ENCODE measurements at regions not wholly inside any gene's neighbourhood (a gene's known extent, or its start where the extent isn't known, plus 50 kb on each side); places are given as distances from the start of the nearest gene placed in this dataset.

GRCh38 chr12:67477681-67478265, 170.8 kb upstream of the DYRK2 start (continued):
- TF ChIP-seq ETS1 (conservative IDR thresholded peaks at IDR 0.05; ENCODE audit: control insufficient read depth, low read depth, low read length) (no peak), DEAF1 (CRISPR knock-in tag; IDR thresholded peaks at IDR 0.05) (no peak)

GRCh38 chr12:67482751-67483661, 165.5 kb upstream of the DYRK2 start:
- no peak overlapping the region for H3K4me2 ChIP-seq (ENCODE audit: insufficient read depth, low read length)
- ATAC-seq (no peak), DNase-seq (ENCODE audit: extremely low read depth in 1 of 4, low spot score in 3 of 4) (no peak), FAIRE-seq (no peak)
- no peaks in the 10 kb centered on the region for H3K27me3 ChIP-seq (ENCODE audit: control insufficient read depth in 2 of 2, insufficient read depth in 2 of 2, low read length in 2 of 2)
- BruUV-seq (replicated peaks), result no TSS peak
- ChIA-PET CTCF (ENCODE audit: low intra/inter-chr PET ratio) (no interaction called here), POLR2A (interaction anchor here (1.1 kb wide), 1 partner anchor 10 kb away, joined by 5 read pairs; no protein-coding TSS in a partner anchor)
- H4K20me1 ChIP-seq (replicated peaks; ENCODE audit: control insufficient read depth, insufficient read depth, low read length), result no peaks in the 10 kb centered on the region
- H3K4me1 ChIP-seq (replicated peaks in 1 of 2; ENCODE audit: control insufficient read depth in 2 of 2, insufficient read depth in 2 of 2, low read length in 2 of 2), result no peaks in the 10 kb centered on the region
- no peaks in the 10 kb centered on the region for H3K9me3 ChIP-seq (replicated peaks; ENCODE audit: control insufficient read depth, insufficient read depth, low read depth, low read length)
- H3K36me3 ChIP-seq (ENCODE audit: control insufficient read depth, insufficient read depth, low read length), result no peaks in the 10 kb centered on the region
- no peak overlapping the region for H3K9ac ChIP-seq (ENCODE audit: insufficient read depth in 1 of 2, low read depth in 2 of 2, low read length in 2 of 2)
- H3K79me2 ChIP-seq (ENCODE audit: control insufficient read depth, insufficient read depth, low read length), result no peaks in the 10 kb centered on the region
- no peak overlapping the region for H2AFZ ChIP-seq (ENCODE audit: low read depth, low read length)
- H3K27ac ChIP-seq (ENCODE audit: extremely low read depth, low read depth, low read length), result no peak overlapping the region
- intact Hi-C loops (cut with micrococcal nuclease), result no loop called here
- H3K9me1 ChIP-seq (ENCODE audit: control insufficient read depth, insufficient read depth, low read length), result no peaks in the 10 kb centered on the region
- in situ Hi-C loops (cut with MboI), result no loop called here
- 0% methylated on average over 6 of the region's 6 CpGs for WGBS (ENCODE audit: insufficient coverage, low coverage, missing lambda C conversion rate)
- no peak overlapping the region for H3K4me3 ChIP-seq
- TF ChIP-seq BHLHE40 (IDR thresholded peaks at IDR 0.05; ENCODE audit: low read length) (no peak), ZBTB26 (CRISPR knock-in tag; IDR thresholded peaks at IDR 0.05) (no peak), KAT8 (IDR thresholded peaks at IDR 0.05; ENCODE audit: low read depth) (no peak), ZNF445 (CRISPR knock-in tag; IDR thresholded peaks at IDR 0.05; ENCODE audit: low read depth) (no peak), HDAC1 (IDR thresholded peaks at IDR 0.05) (no peak), RBM25 (IDR thresholded peaks at IDR 0.05; ENCODE audit: low read depth, low read length, severe bottlenecking) (no peak)

Data from K562 (cell line).